ENCODE measurements at regions not wholly inside any gene's neighbourhood (a gene's known extent, or its start where the extent isn't known, plus 50 kb on each side); places are given as distances from the start of the nearest gene placed in this dataset.
"Not testable (repeated sequence)": the region's sequence is repeated elsewhere in the genome, so short reads cannot be mapped to it uniquely, and the experiment has no call there.

DNA sequence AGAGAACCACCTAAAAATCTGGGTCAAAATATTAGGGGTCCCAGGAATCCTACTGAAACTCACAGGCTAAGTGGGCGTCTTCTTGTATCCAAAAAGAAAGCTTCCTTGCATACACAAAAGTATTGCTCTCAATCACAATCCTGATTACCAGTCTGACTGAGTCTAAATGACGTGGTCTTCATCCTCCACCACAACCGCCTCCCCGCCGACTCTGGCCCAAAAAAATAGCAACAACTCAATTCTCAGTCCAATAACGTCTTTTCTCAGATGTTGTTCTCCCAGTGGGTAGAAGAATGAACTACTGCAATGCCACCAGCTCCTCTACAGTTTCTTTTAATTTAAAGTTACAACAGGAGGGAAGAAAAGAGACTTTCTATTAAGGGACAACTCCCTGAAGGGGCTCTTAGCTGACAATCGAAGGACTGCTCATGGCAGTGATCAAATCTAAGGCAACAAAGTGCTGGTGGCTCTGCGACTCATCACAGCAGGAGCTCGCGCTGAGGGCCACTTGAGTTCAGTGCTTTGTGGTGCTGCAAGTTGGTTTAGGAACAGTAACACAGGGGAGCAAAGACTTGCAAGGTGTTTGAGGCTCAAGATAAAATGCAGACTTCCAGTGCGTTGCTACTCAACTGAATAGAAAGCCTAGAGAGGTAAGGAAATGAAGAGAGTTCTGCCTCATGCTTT, 394.1 kb downstream of the BCAT1 start:
- DNase-seq = no peak

DNA sequence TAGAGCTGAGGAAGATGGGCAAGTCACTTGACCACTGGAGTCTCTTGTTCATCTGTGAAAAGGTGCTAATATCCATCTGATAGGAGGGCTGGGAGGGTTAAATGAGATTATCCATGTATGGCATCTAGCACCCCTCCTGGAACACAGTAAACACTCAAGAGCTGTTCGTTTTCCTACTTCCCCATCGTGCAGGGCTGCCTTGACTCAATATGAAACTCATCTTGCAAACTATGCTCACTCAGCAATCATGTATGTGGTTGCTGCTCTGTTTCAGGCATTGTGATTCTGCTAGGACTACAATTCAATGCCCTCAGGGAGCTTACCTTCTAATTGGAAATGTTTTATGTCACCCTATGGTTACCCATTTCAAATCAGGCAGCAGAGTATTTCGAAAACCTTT, 395.6 kb downstream of the BCAT1 start:
- DNase-seq = no peak

DNA sequence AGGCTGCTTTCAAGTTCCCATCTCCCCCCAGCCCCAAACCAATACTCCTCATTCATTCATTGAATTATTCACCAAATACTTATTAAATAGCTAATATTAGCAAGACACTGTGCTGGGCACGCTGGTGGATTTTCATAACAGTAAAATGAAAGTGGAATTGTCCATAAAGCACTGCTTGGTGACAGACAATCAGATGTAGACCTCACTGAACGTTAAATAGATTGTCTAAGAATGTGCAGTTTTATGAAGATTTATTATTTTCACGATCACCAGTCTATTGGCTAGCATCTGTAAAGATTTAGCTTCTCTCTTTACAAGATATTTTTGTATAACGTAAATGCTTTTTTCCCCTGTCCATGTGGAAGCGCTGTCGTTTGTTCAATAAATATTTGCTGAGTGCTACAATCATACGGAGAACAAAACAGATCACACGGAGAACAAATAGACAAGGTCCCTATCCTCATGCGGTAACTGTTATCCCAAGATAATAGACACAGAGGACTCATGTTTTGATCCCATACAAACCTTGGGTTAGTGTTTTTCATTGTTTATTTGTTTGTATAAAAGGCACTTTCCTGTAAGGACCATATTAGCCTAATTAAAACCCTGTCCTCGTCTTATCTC, 397.6 kb downstream of the BCAT1 start:
- no peak for DNase-seq

DNA sequence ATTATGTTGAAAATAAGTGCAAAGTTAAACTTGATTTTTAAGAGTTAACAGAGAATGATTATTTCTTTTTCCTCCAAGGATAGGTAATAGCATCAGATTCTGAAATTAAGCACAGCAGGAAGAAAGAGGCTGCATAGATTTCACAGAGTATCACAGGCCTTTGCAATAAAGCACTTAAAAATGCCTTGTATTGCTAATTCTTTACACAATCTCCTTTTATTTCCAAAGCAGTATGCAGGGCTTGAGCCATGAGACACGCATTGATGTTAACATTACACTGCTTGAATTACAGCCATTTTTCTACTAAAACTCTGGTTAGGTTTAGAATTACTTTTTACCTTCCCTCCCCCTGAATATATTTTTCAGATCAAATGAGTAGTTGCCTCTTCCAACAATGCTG, 398.3 kb downstream of the BCAT1 start:
- DNase-seq = no peak

DNA sequence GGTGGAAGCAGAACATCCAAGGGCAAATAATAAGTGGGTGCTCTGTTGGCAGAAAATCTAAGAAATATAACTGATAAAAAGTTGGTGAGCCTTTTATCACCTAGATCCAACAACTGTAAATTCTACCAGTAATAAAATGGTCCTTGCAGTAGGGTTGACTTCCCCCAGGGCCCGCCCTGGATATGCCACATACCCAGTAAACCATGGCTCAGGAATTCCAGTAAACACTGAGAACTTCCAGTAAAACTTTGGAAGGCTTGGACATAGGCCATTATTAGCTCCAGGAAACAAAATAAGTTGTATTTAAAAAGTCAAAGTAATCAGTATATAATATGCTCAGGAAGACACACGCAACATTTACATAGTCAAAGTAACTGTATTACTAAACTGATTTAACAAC, 402.2 kb downstream of the BCAT1 start:
- DNase-seq = no peak

DNA sequence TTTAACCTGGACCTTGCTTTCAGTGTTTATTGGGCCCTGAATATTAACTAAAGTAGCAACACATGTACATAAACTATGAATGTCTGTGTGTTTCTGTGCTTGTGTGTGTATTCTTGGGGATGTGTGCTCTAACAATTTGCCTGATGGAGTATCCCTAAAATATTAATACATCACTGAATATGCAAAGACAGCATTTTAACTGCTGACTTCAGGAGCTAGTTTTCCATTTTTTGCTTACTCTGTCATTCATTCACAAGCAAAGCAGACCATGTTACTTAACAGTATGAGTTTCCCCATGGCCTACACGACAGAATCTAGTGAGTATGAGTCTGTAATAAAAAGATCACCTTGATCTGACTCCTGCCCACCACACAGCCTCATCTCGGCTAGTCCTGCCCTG, 402.8 kb downstream of the BCAT1 start:
- DNase-seq = no peak

DNA sequence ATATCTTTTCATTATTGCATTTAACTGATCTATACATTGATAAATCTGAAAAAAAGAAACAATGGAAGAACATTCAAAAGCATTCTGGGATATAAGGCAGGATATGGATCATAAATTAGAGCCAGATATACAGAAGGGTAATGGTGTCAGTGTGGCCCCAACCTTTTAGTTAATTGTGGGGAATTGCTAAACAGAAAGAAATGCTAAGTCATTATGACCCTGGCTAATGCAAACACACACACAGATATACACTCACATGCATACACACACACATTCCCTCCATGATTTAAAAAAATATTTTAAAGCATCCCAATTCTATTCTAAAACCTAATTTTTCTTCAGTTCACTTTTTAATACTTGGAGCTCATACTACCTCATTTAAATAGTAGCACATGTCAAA, 404.5 kb downstream of the BCAT1 start:
- DNase-seq = no peak

DNA sequence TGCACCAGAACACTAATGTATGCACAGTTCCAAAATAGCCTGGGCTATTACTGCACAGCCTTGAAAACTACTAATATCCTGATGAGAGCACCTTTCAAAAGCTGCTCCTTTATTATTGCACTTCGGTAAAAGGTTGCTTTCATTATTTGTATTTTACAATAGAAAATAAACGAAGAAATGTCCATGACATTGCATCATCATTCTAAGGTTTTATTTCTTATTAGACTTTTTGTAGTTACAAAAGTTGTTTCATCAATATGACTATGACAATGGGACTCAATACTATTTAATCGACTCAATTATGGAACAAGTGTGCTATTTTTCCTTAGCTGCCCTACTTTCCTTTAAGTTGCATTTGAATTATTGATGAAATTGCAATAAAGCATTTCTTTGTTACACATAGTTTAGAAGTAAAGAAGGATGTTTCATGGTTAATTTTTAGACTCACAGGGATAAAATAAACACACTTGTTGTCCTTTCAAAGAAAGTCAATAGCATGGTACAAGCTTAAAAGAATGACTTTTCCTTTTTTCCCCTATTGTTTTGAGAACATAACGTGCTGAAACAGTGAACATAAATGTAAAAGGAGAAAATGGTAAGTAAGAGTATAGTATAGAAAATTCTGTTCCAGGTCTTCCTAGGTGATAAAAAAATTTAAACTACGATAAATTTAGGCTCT, 407.6 kb downstream of the BCAT1 start:
- DNase-seq = no peak

DNA sequence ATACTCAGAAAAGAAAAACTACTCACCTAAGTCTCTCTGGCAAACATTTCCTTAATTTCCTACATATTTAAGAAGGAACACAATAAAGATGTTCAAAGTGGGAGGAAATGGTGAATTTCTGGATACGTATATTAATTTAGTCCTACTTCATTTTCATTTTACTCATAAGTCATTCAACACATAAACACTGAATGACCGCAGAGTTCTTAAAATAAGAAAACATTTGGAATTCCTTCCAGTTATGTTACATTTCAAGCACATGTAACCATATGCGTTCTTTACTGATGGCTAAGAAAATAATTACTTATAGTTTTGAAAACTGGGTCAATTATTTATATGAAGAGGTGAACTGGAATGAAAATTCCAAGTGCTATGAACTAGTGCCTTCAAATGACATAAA, 409.3 kb downstream of the BCAT1 start:
- DNase-seq = no peak

DNA sequence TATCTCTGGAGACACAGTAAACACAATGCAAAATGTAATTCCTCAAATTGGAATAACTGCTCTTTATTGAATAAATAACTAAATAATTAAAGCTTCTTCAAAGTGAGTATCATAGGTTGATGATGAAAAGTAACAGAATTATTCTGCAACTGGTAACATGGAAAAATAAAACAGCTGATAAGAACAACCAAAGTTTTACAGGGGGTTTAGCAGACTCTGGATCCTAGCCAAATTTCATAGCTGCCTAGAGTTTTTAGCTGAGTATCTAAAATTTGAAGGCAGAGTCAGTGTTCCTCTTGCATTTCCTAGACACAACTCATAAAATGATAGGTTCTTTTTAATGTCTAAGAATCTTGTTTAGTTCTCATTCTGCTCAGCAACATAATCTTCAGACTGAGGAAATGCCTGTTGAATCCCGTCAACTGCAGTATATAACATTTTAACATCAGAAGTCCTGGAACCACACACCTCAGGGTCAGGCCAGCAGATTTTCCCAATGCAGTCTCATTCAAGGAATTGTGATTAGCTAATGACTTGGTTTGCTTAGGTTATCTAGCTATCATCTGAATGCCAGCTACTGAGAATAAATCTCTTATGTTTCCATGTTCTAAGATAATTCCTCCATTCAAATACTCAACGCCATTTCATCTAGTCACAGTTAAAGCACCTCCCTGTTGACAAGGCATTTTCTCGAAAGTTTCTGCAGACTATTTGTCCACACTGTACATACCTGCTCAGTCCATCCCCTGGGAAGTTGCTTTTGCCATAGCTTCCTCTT, 411.6 kb downstream of the BCAT1 start:
- no peak for DNase-seq

DNA sequence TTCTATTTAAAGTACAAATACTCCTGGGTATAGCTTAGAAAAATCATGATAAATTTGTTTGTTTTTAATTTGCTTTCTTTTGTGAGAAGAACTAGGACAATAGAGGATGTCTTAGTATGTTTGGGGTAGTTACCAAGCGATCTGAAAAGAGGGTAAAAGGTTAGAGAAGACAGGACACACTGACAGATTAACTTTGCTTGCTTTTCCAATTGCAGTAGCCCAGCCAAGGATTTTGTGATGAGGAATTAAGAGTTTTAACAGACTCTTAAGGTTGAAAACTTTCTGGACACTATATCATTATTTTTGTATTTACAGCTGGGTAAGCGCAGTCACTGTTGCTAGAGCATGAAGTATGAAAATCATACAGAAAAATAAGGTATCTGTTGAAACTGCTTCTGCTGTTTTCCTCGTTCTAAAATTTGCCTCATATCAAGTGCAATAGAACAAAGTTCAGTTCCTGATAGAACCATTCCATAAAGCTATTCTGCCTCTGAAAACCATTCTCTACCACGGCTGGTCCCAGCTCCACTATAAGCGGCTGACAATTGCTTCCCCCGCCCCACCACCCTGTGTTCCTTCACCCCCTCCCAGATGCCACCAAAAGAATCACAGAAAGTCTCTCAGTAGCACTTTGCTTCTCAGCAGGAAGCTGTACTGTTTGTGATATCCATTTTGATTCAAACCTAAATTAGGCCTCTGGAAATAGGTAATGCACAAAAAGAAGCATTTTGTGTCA, 413.4 kb downstream of the BCAT1 start:
- DNase-seq = no peak

DNA sequence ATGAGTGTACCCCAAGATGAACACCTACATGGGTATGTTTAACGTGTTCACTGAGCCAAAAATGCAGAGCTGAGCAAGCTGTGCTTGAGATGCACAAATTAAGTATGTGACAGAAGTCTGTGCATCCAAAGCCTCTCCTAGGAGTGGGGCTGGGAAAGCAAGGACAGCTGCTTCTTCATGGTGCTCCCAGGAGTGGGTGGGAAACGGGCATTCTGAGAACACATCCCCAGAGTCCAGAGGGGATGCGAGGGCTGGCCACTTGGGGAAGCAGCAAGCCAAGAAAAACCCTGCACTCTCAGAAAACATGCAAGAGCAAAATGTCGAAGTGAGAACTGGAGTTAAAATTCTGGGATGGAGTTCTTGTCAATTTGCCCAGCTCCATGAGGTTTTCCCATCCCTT, 414.3 kb downstream of the BCAT1 start:
- no peak for DNase-seq

DNA sequence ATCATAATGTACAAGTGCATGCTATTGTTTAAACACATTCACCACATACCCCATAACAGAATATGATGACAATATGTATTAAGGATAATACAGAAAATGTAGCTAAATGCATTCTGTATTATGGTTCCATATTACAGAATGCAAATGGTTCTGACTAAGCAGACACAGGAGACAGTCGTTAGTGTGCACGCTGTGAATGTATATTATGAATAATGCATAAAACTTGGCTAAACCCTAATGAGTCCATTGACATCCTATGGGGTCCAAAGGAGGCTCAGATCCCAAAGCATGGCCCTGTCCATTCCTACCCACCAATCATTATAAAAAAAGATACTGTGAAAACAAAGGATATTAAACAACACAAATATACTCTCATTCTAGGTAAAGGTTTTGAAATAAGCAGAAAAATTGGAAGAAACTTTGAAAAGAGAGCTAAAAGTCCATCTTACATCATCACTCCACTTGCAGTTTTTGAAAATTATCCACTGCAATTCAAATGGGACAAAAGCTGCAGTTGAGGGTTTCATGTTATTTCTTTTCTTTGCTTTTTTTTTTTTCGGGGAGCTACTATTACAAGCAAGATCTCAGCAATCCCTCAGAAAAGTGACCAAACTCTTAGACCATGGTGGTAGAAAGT, 415.1 kb downstream of the BCAT1 start:
- no peak for DNase-seq

DNA sequence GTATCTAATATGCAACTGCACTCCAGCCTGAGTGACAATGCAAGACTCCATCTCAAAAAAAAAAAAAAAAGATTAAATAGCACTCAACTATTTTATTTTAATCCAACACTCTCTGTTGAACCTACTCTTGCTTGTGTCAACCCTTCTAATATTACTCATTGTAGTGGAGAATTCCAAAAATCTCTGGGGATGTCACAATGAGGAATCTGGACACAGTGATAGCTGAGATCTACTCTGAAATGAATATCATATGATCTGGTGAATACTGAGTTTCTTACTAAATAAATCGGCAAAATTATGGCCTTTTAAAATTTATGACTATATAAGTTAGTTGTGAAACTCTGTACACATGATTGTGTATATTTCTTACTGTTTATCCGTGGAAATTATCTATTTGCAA, 418.2 kb downstream of the BCAT1 start:
- DNase-seq = no peak

DNA sequence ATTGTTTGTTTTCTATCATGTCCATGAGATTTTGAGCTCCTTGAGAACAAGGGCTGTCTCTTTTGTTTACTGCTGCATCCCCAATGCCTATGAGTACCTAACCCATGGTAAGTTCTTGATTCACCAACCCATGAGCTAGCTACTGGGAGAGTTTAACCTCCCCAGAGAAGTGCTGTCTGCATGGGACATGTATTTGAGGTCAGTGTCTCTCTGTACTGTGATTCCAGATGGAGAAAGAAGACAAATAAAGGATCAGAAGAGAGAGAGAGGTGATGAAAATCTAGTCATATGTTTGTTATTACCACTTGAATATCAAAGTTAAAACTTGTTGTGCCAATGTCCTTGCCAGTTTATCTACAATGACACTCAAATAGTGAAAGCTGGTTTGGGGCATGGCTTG, 421.8 kb downstream of the BCAT1 start:
- DNase-seq = no peak

DNA sequence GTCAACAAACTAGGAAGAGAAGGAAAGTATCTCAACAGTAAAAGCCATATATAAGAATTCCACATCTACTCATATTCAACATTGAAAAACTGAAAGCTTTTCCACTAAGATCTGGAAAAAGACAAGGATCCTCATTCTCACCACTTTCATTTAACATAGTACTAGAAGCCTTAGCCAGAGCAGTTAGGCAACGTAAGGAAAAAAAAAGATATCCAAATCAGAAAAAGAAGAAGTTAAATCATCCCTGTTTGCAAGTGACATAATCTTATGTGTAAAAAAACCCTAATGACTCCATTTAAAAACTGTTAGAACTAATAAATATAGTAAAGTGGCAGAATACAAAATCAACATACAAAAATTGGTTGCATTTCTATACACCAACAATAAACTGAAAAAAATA, 426.2 kb downstream of the BCAT1 start:
- no peak for DNase-seq

DNA sequence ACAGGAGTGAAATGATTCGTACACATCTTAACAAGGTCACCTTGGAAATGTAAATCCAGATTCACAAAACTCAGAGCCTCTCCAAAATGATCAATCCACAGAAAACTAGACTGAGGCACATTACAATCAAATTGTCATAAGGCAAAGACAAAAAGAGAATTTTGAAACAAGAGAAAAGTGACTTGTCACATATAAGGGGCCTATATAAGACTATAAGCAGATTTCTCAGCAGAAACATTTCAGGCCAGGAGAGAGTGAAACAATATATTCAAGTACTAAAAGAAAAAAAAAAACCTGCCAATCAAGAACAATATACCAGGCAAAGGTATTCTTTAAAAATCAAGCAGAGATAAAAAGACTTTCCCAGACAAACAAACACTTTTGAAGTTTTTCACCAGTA, 429.1 kb downstream of the BCAT1 start:
- DNase-seq = no peak

DNA sequence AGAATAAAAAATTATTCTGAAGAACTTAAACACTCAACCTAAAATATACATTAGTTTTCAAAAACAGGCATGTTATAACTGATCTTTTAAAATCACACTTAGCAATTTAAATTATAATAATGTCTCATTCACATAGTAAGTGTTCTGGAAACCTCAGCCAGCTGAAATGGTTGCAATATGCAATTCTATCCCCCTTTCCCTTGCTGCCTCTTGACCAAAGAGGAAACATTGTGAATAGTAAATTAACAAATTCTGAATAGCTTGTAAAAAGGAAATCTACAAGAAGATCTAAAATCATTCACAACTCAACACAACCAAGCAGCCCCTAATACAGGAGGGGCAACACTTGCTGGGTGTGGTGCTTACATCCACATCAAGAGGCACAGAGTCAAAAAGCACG, 431.9 kb downstream of the BCAT1 start:
- no peak for DNase-seq

DNA sequence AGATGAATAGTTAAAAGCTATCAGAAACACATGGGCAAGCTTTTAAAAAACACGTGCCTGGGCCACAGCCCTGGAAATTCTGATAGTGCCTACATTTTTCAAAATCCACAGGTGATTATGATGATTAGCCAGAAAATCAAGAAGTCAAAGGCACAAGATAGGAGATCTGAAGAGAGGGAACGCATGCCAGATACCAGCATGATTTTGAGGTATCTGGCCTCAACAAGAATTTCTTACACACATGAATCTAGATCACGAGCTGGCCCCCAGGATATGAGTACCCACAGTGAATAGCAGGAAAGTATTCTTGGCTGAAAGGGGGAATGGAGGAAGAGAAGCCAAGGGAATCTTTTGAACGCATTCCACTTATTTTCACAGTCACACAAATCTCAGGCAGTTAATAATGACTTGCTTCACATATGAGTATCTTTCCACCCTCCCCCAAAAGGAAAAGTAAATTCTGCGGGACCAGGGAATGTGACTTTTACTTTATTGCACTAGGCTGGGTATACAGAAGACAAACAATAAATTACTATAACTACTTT, 438.2 kb downstream of the BCAT1 start:
- no peak for DNase-seq

DNA sequence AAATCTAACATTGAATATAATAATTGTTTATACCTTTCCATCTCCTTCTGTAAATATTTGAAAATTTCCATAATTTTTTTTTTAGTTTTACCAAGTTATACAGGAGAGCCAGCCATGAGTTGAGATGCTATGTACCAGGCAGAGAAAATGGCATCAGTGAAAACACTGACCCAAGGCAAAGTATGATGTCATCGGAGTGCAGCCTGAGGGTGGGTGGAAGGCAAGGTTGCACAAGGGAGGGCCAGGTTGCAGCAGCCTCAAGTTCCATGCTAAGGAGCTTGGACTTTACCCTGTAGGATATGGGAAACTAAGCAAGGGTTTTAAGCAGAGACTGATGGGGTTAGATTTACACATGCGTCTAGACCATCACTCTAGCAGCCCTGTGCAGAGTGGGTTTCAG, 441.1 kb downstream of the BCAT1 start:
- no peak for DNase-seq

DNA sequence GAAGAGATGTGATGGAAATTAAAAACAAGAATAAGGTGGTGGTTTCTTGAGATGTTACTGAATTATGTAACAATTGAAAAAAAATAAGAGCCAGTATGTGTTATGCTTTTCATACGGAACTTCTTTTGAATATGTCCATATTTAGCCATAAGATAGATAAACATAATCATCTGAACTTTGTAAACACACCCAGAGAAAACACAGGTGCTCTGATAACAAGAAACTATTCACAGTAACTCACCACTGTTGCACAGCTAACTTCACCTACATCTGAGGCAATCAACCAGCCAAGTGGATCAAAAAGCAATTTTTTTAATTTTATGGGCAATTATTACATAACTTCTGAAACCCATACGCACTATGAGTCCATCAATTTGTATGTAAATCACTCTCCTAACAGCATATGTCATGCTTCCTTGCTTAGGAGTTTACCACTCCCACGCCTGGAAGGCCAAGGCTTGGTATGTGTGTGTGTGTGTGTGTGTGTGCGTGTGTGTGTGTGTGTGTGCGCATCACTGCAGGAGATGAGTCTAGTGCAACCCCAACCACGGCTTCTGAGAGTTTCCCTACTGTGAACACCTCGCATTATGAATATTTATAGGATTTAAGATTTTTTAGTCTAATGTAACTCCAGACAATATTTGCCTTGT, 443.4 kb downstream of the BCAT1 start:
- DNase-seq = no peak

DNA sequence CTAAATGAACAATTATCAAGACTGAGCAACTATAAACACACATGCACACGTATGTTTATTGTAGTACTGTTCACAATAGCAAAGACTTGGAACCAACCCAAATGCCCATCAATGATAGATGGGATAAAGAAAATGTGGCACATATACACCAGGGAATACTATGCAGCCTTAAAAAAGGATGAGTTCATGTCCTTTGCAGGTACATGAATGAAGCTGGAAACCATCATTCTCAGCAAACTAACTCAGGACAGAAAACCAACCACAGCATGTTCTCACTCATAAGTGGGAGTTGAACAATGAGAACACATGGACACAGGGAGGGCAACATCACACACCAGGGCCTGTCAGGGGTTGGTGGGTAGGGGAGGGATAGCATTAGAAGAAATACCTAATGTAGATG, 445.4 kb downstream of the BCAT1 start:
- DNase-seq = not testable (repeated sequence)
